ENCODE measurements at regions not wholly inside any gene's neighbourhood (a gene's known extent, or its start where the extent isn't known, plus 50 kb on each side); places are given as distances from the start of the nearest gene placed in this dataset.
"Not testable (repeated sequence)": the region's sequence is repeated elsewhere in the genome, so short reads cannot be mapped to it uniquely, and the experiment has no call there.

GRCh38 chr12:91275321-91275720 lies 92.7 kb upstream of the DCN start:
- Mint-ChIP-seq H3K4me3 (no peak overlapping the region), H3K36me3 (no peaks in the 10 kb centered on the region), H3K27me3 (peaks cover 19% of the 10 kb centered on the region), H3K27ac (no peak overlapping the region), H3K9me3 (no peaks in the 10 kb centered on the region), H3K4me1 (no peaks in the 10 kb centered on the region)
- ATAC-seq, result no peak

- no peak for ATAC-seq
- H3K27ac Mint-ChIP-seq, result no peak overlapping the region
- no peaks in the 10 kb centered on the region for H3K36me3 Mint-ChIP-seq
- no peaks in the 10 kb centered on the region for H3K4me1 Mint-ChIP-seq
- H3K9me3 Mint-ChIP-seq, result no peaks in the 10 kb centered on the region
- H3K4me3 Mint-ChIP-seq, result no peak overlapping the region
- H3K27me3 Mint-ChIP-seq, result peaks cover 15% of the 10 kb centered on the region
These were observed 92.3 kb upstream of the DCN start for GRCh38 chr12:91274916-91275315.

DNA sequence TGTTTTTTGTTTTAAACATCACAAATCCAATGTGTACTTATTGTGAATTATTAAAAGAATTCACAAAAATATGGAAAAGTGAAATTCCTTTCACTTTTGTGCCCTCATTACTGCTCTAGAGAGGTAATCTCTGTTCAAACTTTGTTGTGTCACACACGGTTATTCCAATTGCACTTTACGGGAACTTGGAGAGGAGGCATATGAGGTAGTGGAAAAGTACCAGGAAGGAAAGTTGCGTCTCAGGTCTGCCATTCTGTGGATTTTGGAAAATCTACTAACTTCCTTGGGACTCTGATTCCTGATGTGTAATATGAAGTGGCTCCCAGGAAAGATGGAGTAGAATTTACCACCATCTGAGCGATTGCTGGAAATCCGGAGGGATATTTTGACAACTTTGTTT lies 90.9 kb upstream of the DCN start:
- Mint-ChIP-seq H3K4me3 (no peak overlapping the region), H3K27me3 (peaks cover 10% of the 10 kb centered on the region), H3K27ac (no peak overlapping the region), H3K4me1 (no peaks in the 10 kb centered on the region), H3K36me3 (no peaks in the 10 kb centered on the region), H3K9me3 (no peaks in the 10 kb centered on the region)
- ATAC-seq, result no peak

GRCh38 chr12:91272461-91273063 lies 89.9 kb upstream of the DCN start:
- H3K4me1 Mint-ChIP-seq, result no peaks in the 10 kb centered on the region
- H3K36me3 Mint-ChIP-seq, result no peaks in the 10 kb centered on the region
- no peak overlapping the region for H3K27ac Mint-ChIP-seq
- no peak for ATAC-seq
- H3K9me3 Mint-ChIP-seq, result no peaks in the 10 kb centered on the region
- peaks cover 10% of the 10 kb centered on the region for H3K27me3 Mint-ChIP-seq
- no peak overlapping the region for H3K4me3 Mint-ChIP-seq

GRCh38 chr12:91271185-91271584 lies 88.6 kb upstream of the DCN start:
- no peak for ATAC-seq
- peaks cover 10% of the 10 kb centered on the region for H3K27me3 Mint-ChIP-seq
- H3K4me3 Mint-ChIP-seq, result no peak overlapping the region
- no peak overlapping the region for H3K27ac Mint-ChIP-seq
- no peaks in the 10 kb centered on the region for H3K4me1 Mint-ChIP-seq
- no peaks in the 10 kb centered on the region for H3K36me3 Mint-ChIP-seq
- no peaks in the 10 kb centered on the region for H3K9me3 Mint-ChIP-seq

DNA sequence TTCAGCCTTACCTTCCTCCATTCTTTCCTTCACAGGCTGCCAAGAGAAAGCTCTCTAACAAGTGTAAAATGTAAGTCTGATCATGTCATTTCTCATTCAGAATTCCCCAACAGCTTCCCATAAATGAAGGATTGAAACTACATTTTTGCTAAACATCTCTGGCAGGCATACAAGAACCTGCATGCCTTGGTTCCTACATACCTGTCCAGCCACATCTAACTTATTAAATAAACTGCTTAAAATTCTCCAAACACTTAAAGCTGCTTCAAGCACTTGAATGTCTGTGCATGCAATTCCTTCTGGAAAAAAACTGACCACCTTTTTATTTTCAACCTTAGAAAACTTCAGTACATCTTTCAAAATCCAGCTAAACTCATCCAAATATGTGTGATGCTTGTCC lies 84.4 kb upstream of the DCN start:
- Mint-ChIP-seq H3K27ac (no peak overlapping the region), H3K27me3 (peaks cover 10% of the 10 kb centered on the region), H3K9me3 (no peaks in the 10 kb centered on the region), H3K4me1 (no peaks in the 10 kb centered on the region), H3K36me3 (no peaks in the 10 kb centered on the region), H3K4me3 (no peak overlapping the region)
- no peak for ATAC-seq

DNA sequence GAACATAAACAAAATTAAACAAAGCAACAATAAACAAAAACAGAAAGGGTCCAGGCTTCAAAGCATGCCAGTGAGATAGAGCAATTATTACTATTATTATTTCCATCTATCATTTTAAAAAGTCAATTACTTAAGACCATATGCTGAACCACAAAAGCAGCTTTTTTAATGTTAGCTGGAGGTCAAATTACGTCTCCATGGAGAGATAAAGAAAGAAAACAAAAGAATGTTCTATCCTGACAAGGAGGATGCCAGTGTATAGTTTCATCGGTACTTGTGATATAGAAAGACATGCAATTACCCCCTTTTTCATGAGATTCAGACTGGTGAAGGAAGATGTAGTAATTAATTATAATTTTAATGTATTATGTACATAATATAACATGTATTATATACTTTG lies 81.6 kb upstream of the DCN start:
- Mint-ChIP-seq H3K9me3 (peaks cover 3% of the 10 kb centered on the region), H3K27me3 (no peaks in the 10 kb centered on the region), H3K4me3 (no peak overlapping the region), H3K36me3 (no peaks in the 10 kb centered on the region), H3K4me1 (no peaks in the 10 kb centered on the region), H3K27ac (no peak overlapping the region)
- no peak for ATAC-seq

GRCh38 chr12:91261820-91262676 lies 79.4 kb upstream of the DCN start:
- peaks cover 3% of the 10 kb centered on the region for H3K9me3 Mint-ChIP-seq
- no peaks in the 10 kb centered on the region for H3K36me3 Mint-ChIP-seq
- H3K27ac Mint-ChIP-seq, result no peak overlapping the region
- H3K4me3 Mint-ChIP-seq, result no peak overlapping the region
- no peaks in the 10 kb centered on the region for H3K4me1 Mint-ChIP-seq
- ATAC-seq, result no peak
- H3K27me3 Mint-ChIP-seq, result no peaks in the 10 kb centered on the region

DNA sequence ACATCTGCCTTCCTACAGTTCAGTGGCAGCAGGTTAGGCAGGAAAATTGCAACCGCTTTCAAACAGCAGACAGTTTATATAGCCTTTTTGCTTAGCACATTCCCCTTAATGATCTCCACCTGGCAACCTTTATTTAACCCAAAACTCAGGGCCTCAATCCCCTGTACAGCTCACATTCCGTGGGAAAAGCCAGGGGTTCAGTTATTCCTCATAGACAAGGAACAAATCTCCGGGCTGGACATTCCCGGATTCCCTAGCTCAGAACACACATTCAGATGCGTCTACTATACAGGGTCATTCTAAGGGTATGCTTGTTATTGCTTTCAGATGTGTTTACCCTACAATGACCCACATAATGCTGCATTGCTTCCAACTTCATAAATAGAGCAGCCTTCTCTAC lies 73.8 kb upstream of the DCN start:
- ATAC-seq, result no peak
- Mint-ChIP-seq H3K4me1 (no peaks in the 10 kb centered on the region), H3K27ac (no peak overlapping the region), H3K4me3 (no peak overlapping the region), H3K9me3 (peaks cover 3% of the 10 kb centered on the region), H3K27me3 (no peaks in the 10 kb centered on the region), H3K36me3 (no peaks in the 10 kb centered on the region)

DNA sequence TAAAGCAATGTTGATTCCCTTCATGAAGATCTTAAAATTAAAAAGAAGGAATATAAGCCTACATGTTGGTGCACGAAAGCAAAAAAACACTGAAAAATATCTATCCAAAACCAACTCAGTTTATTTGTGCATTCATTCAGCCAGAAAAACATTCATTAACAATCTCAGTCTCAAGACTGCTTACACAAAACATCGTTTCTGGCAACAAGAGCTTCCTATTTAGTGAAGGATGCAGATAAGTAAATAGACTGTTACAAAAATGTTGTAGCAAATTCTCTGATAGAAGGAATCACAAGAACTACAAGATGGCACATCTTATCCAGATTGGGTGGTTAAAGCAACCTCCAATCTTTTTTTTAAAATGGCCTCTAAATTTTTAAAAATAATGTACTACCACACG lies 69.7 kb upstream of the DCN start:
- ATAC-seq, result no peak
- Mint-ChIP-seq H3K27ac (no peak overlapping the region), H3K9me3 (no peaks in the 10 kb centered on the region), H3K27me3 (no peaks in the 10 kb centered on the region), H3K36me3 (no peaks in the 10 kb centered on the region), H3K4me3 (no peak overlapping the region), H3K4me1 (no peaks in the 10 kb centered on the region)

DNA sequence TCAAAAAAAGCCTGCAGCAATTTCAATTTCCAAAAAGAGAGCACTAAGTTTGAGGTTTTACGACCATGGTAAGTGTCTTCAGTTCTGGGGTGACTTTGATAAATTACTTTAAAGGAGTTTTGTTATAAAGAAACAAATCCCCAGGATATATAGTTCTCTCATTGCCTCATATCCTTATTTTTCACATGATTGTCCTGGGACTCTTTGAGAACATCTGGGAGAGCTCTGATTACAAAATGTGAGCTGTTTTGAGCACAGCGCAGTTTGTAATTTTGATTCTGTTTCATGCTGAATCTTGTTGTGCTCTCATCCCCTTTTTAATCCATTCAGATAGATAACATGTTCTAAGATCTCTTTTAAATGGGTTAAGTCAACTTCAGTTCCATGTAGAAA lies 67.7 kb upstream of the DCN start:
- no peak for ATAC-seq
- H3K4me1 Mint-ChIP-seq, result no peaks in the 10 kb centered on the region
- no peak overlapping the region for H3K27ac Mint-ChIP-seq
- H3K4me3 Mint-ChIP-seq, result no peak overlapping the region
- no peaks in the 10 kb centered on the region for H3K36me3 Mint-ChIP-seq
- H3K27me3 Mint-ChIP-seq, result no peaks in the 10 kb centered on the region
- H3K9me3 Mint-ChIP-seq, result no peaks in the 10 kb centered on the region

- Mint-ChIP-seq H3K36me3 (no peaks in the 10 kb centered on the region), H3K4me3 (no peak overlapping the region), H3K27ac (no peak overlapping the region), H3K9me3 (peaks cover under 1% of the 10 kb centered on the region), H3K27me3 (no peaks in the 10 kb centered on the region), H3K4me1 (no peaks in the 10 kb centered on the region)
- no peak for ATAC-seq
These were observed 67.1 kb upstream of the DCN start for GRCh38 chr12:91249518-91250272.

GRCh38 chr12:91249054-91249453 lies 66.4 kb upstream of the DCN start:
- H3K4me1 Mint-ChIP-seq, result no peaks in the 10 kb centered on the region
- no peaks in the 10 kb centered on the region for H3K27me3 Mint-ChIP-seq
- H3K4me3 Mint-ChIP-seq, result no peak overlapping the region
- H3K9me3 Mint-ChIP-seq, result peaks cover 5% of the 10 kb centered on the region
- no peaks in the 10 kb centered on the region for H3K36me3 Mint-ChIP-seq
- H3K27ac Mint-ChIP-seq, result no peak overlapping the region
- ATAC-seq, result no peak

- ATAC-seq, H3K9me3 Mint-ChIP-seq, H3K4me1 Mint-ChIP-seq, H3K36me3 Mint-ChIP-seq, H3K27ac Mint-ChIP-seq, H3K4me3 Mint-ChIP-seq, H3K27me3 Mint-ChIP-seq: not testable (repeated sequence)
These were observed 60.6 kb upstream of the DCN start for GRCh38 chr12:91243177-91243576.

GRCh38 chr12:91241756-91242155 lies 59.1 kb upstream of the DCN start:
- H3K27ac Mint-ChIP-seq, result no peak overlapping the region
- no peaks in the 10 kb centered on the region for H3K27me3 Mint-ChIP-seq
- ATAC-seq, result no peak
- H3K4me3 Mint-ChIP-seq, result no peak overlapping the region
- no peaks in the 10 kb centered on the region for H3K36me3 Mint-ChIP-seq
- H3K9me3 Mint-ChIP-seq, result peaks cover 14% of the 10 kb centered on the region
- no peaks in the 10 kb centered on the region for H3K4me1 Mint-ChIP-seq

All from stimulated activated memory B cell treated with anti-CD40 and anti-IgM and Interleukin-4, amounts not matched to agents 10 μg/mL and 1 μg/mL and 100 μg/mL, for 72 hours (primary cell).